Glomerular visceral epithelial cell (primary cell): ENCODE measurements at regions not wholly inside any gene's neighbourhood (a gene's known extent, or its start where the extent isn't known, plus 50 kb on each side); places are given as distances from the start of the nearest gene placed in this dataset.
"Not testable (repeated sequence)": the region's sequence is repeated elsewhere in the genome, so short reads cannot be mapped to it uniquely, and the experiment has no call there.

ENCODE experiments used
- DNase-seq: peaks from one replicate; pipeline ENCODE4 v3.0.0-alpha.2; 2016; ENCODE audit errors: extremely low spot score

- DNase-seq, result no peak
Measured at GRCh38 chr18:66440433-66440832, 163.5 kb downstream of the CDH19 start.

GRCh38 chr18:66439670-66440069, 164.2 kb downstream of the CDH19 start:
- no peak for DNase-seq

GRCh38 chr18:66438711-66439536, 165.0 kb downstream of the CDH19 start:
- DNase-seq, result no peak

- no peak for DNase-seq
Measured at GRCh38 chr18:66432636-66433035, 171.3 kb downstream of the CDH19 start.

GRCh38 chr18:66428795-66429194, 175.1 kb downstream of the CDH19 start:
- no peak for DNase-seq

GRCh38 chr18:66419400-66419799, 184.5 kb downstream of the CDH19 start:
- DNase-seq, result no peak

- no peak for DNase-seq
Measured at GRCh38 chr18:66410692-66411091, 193.2 kb downstream of the CDH19 start.

GRCh38 chr18:66395671-66396218, 208.1 kb downstream of the CDH19 start:
- no peak for DNase-seq

- no peak for DNase-seq
Measured at GRCh38 chr18:66393463-66393862, 210.4 kb downstream of the CDH19 start.

GRCh38 chr18:66377291-66377690, 226.6 kb downstream of the CDH19 start:
- DNase-seq, result no peak

GRCh38 chr18:66375391-66375790, 228.5 kb downstream of the CDH19 start:
- not testable (repeated sequence) for DNase-seq

GRCh38 chr18:66346833-66347588, 256.9 kb downstream of the CDH19 start:
- DNase-seq, result no peak

- no peak for DNase-seq
Measured at GRCh38 chr18:66344227-66344626, 259.7 kb downstream of the CDH19 start.

- DNase-seq, result no peak
Measured at GRCh38 chr18:66342577-66342976, 261.3 kb downstream of the CDH19 start.

- no peak for DNase-seq
Measured at GRCh38 chr18:66334534-66334933, 269.4 kb downstream of the CDH19 start.

GRCh38 chr18:66329716-66330115, 274.2 kb downstream of the CDH19 start:
- no peak for DNase-seq

GRCh38 chr18:66328296-66328878, 275.5 kb downstream of the CDH19 start:
- DNase-seq, result no peak

GRCh38 chr18:66325251-66325650, 278.6 kb downstream of the CDH19 start:
- no peak for DNase-seq

GRCh38 chr18:66324616-66325015, 279.3 kb downstream of the CDH19 start:
- no peak for DNase-seq

GRCh38 chr18:66317243-66318090, 286.4 kb downstream of the CDH19 start:
- no peak for DNase-seq

GRCh38 chr18:66316701-66317100, 287.2 kb downstream of the CDH19 start:
- no peak for DNase-seq
